Gastroesophageal sphincter (tissue), 4 donors: ENCODE measurements at regions not wholly inside any gene's neighbourhood (a gene's known extent, or its start where the extent isn't known, plus 50 kb on each side); places are given as distances from the start of the nearest gene placed in this dataset.

Source experiments
- ATAC-seq: fragments of 150-250 bp; one replicate; pipeline ENCODE4 v1.9.1; 2016; ENCODE audit warnings: mild to moderate bottlenecking, moderate library complexity
- H3K27ac ChIP-seq, 4 donors: fragments of 200-600 bp; sonication (generic) in 3 of 4; 1 replicate in 3 of 4; 2 replicates in 1 of 4; pipeline ENCODE4 v1.5.1; 2016 to 2019
- H3K27me3 ChIP-seq: fragments of 200-600 bp; sonication (generic); one replicate; pipeline ENCODE4 v1.5.1; 2019
- H3K36me3 ChIP-seq, 2 donors: fragments of 200-600 bp; sonication (generic); one replicate each; pipeline ENCODE4 v1.5.1; 2019; ENCODE audit warnings: control low read depth in 1 of 2
- H3K4me1 ChIP-seq, 3 donors: fragments of 200-600 bp; sonication (generic); 1 replicate in 2 of 3; 2 replicates in 1 of 3; pipeline ENCODE4 v1.5.1; 2016 to 2019; ENCODE audit warnings: control low read depth in 2 of 3
- H3K4me3 ChIP-seq, 2 donors: fragments of 200-600 bp; sonication (generic); one replicate each; pipeline ENCODE4 v1.5.1; 2019; ENCODE audit warnings: mild to moderate bottlenecking in 1 of 2, moderate library complexity in 1 of 2
- H3K9me3 ChIP-seq, 3 donors: fragments of 200-600 bp; sonication (generic); one replicate each; pipeline ENCODE4 v1.5.1; 2017 to 2019; ENCODE audit warnings: control low read depth in 2 of 3
- CTCF ChIP-seq, 4 experiments: fragments of 200-600 bp in 2 of 4; fragments of 450-650 bp in 2 of 4; sonication (generic) in 1 of 4; IDR thresholded peaks; one replicate each; pipeline ENCODE4 v1.5.1; 2017 to 2019; ENCODE audit warnings: antibody characterized with exemption in 4 of 4, mild to moderate bottlenecking in 2 of 4, moderate library complexity in 2 of 4
- EP300 ChIP-seq: sonication (generic); formaldehyde crosslinking; IDR thresholded peaks from one replicate; pipeline ENCODE4 v1.6.1; 2017; ENCODE audit warnings: antibody characterized with exemption, mild to moderate bottlenecking
- POLR2A ChIP-seq, 2 donors: fragments of 450-650 bp; IDR thresholded peaks; one replicate each; pipeline ENCODE4 v1.6.1; 2017; ENCODE audit warnings: antibody characterized with exemption in 2 of 2, mild to moderate bottlenecking in 2 of 2, moderate library complexity in 1 of 2
- POLR2AphosphoS5 ChIP-seq: sonication (generic); formaldehyde crosslinking; IDR thresholded peaks from one replicate; pipeline ENCODE4 v1.6.1; 2017; ENCODE audit warnings: antibody characterized with exemption
- WGBS, 2 donors: methylation state at CpG; one replicate each; pipeline ENCODE4 v1.1.5; 2018; ENCODE audit warnings: low coverage in 1 of 2; 5-methylcytosine and 5-hydroxymethylcytosine counted together

- H3K4me1 ChIP-seq, result no peaks in the 10 kb centered on the region
- H3K27me3 ChIP-seq, result no peaks in the 10 kb centered on the region
- H3K27ac ChIP-seq, result no peak overlapping the region
- H3K36me3 ChIP-seq, result no peaks in the 10 kb centered on the region
- no peak overlapping the region for H3K4me3 ChIP-seq
- H3K9me3 ChIP-seq, result no peaks in the 10 kb centered on the region
- ATAC-seq, result no peak
- TF ChIP-seq POLR2A (IDR thresholded peaks at IDR 0.05), result no peak
- WGBS, 2 donors, result 73 to 92% methylated on average over 2 to 3 of the region's 3 CpGs
Measured at GRCh38 chrX:5718651-5719050, 510.0 kb downstream of the NLGN4X start.

- H3K4me3 ChIP-seq, result no peak overlapping the region
- no peaks in the 10 kb centered on the region for H3K27me3 ChIP-seq
- H3K9me3 ChIP-seq, result no peaks in the 10 kb centered on the region
- no peaks in the 10 kb centered on the region for H3K4me1 ChIP-seq
- H3K27ac ChIP-seq, result no peak overlapping the region
- no peaks in the 10 kb centered on the region for H3K36me3 ChIP-seq
- WGBS, 2 donors, result 73 to 94% methylated on average over 2 of the region's 2 CpGs
- TF ChIP-seq POLR2AphosphoS5, result no peak
- no peak for ATAC-seq
Measured at GRCh38 chrX:5716666-5717065, 512.0 kb downstream of the NLGN4X start.

- no peaks in the 10 kb centered on the region for H3K36me3 ChIP-seq
- H3K27ac ChIP-seq, result no peak overlapping the region
- 38 to 47% methylated on average over 4 of the region's 4 CpGs for WGBS, 2 donors
- H3K4me3 ChIP-seq, result no peak overlapping the region
- H3K4me1 ChIP-seq, result no peaks in the 10 kb centered on the region
- no peaks in the 10 kb centered on the region for H3K9me3 ChIP-seq
- TF ChIP-seq CTCF (IDR thresholded peaks at IDR 0.05) (no peak), POLR2AphosphoS5 (no peak), EP300 (no peak), POLR2A (IDR thresholded peaks at IDR 0.05) (no peak)
- ATAC-seq, result no peak
- no peaks in the 10 kb centered on the region for H3K27me3 ChIP-seq
Measured at GRCh38 chrX:5708251-5708650, 520.4 kb downstream of the NLGN4X start.

- no peaks in the 10 kb centered on the region for H3K9me3 ChIP-seq
- H3K27ac ChIP-seq, result no peak overlapping the region
- H3K36me3 ChIP-seq, result no peaks in the 10 kb centered on the region
- H3K4me3 ChIP-seq, result no peak overlapping the region
- no peak for TF ChIP-seq POLR2A (IDR thresholded peaks at IDR 0.05)
- TF ChIP-seq EP300, result no peak
- no peak for TF ChIP-seq CTCF (IDR thresholded peaks at IDR 0.05)
- TF ChIP-seq POLR2AphosphoS5, result no peak
- no peaks in the 10 kb centered on the region for H3K27me3 ChIP-seq
- no peak for ATAC-seq
- 57 to 100% methylated on average over 1 of the region's 1 CpG for WGBS, 2 donors
- no peaks in the 10 kb centered on the region for H3K4me1 ChIP-seq
Measured at GRCh38 chrX:5702890-5703289, 525.8 kb downstream of the NLGN4X start.

- no peak overlapping the region for H3K4me3 ChIP-seq
- no peak for ATAC-seq
- H3K4me1 ChIP-seq, result no peaks in the 10 kb centered on the region
- TF ChIP-seq CTCF (IDR thresholded peaks at IDR 0.05), result no peak
- TF ChIP-seq POLR2A (IDR thresholded peaks at IDR 0.05), result no peak
- TF ChIP-seq EP300, result no peak
- no peak for TF ChIP-seq POLR2AphosphoS5
- no peak overlapping the region for H3K27ac ChIP-seq
- H3K9me3 ChIP-seq, result no peaks in the 10 kb centered on the region
- H3K27me3 ChIP-seq, result no peaks in the 10 kb centered on the region
- no peaks in the 10 kb centered on the region for H3K36me3 ChIP-seq
- WGBS, 2 donors, result 77 to 94% methylated on average over 4 to 6 of the region's 7 CpGs
Measured at GRCh38 chrX:5695971-5696370, 532.7 kb downstream of the NLGN4X start.

- WGBS, 2 donors, result 79% methylated on average over 2 of the region's 2 CpGs; no CpG with 5 or more reads in 1 of the 2 donors
- Histone ChIP-seq H3K4me3 (no peak overlapping the region), H3K9me3 (no peaks in the 10 kb centered on the region), H3K27me3 (no peaks in the 10 kb centered on the region), H3K36me3 (no peaks in the 10 kb centered on the region), H3K4me1 (no peaks in the 10 kb centered on the region), H3K27ac (no peak overlapping the region)
- TF ChIP-seq POLR2AphosphoS5, result no peak
- TF ChIP-seq CTCF (IDR thresholded peaks at IDR 0.05), result no peak
- TF ChIP-seq POLR2A (IDR thresholded peaks at IDR 0.05), result no peak
- no peak for TF ChIP-seq EP300
- ATAC-seq, result no peak
Measured at GRCh38 chrX:5683996-5684395, 544.7 kb downstream of the NLGN4X start.
